SK-N-SH (cell line): ENCODE measurements at regions not wholly inside any gene's neighbourhood (a gene's known extent, or its start where the extent isn't known, plus 50 kb on each side); places are given as distances from the start of the nearest gene placed in this dataset.

Experiments used
- CTCF ChIP-seq: fragments of 200-600 bp; sonication (generic); IDR thresholded peaks from 2 replicates; pipeline ENCODE4 v1.6.1; 2017; ENCODE audit warnings: antibody characterized with exemption, mild to moderate bottlenecking, moderate library complexity
- ELF1 ChIP-seq: IDR thresholded peaks from 2 replicates; pipeline ENCODE4 v1.4.0; 2012
- EP300 ChIP-seq, 2 experiments: IDR thresholded peaks; 2 replicates each; pipeline versions ENCODE4 v1.4.0 to v1.6.1; 2012; ENCODE audit warnings: borderline replicate concordance in 1 of 2, low read depth in 1 of 2, low read length in 1 of 2
- GATA2 ChIP-seq: sonication (generic); formaldehyde crosslinking; IDR thresholded peaks from 2 replicates; pipeline ENCODE4 v1.5.0; 2020; ENCODE audit warnings: mild to moderate bottlenecking, missing genetic modification reagents
- MXI1 ChIP-seq: IDR thresholded peaks from 2 replicates; pipeline ENCODE4 v1.6.1; 2012; ENCODE audit warnings: mild to moderate bottlenecking, low read depth, low read length, improper control_type of control experiment
- NFIC ChIP-seq: IDR thresholded peaks from 2 replicates; pipeline ENCODE4 v1.4.0; 2012; ENCODE audit warnings: borderline replicate concordance
- NRF1 ChIP-seq: IDR thresholded peaks from 2 replicates; pipeline ENCODE4 v1.6.1; 2012; ENCODE audit warnings: low read depth, mild to moderate bottlenecking, low read length
- POLR2AphosphoS5 ChIP-seq: IDR thresholded peaks from 2 replicates; pipeline ENCODE4 v1.6.1; 2012; ENCODE audit warnings: low read depth, low read length
- RFX5 ChIP-seq: IDR thresholded peaks from 2 replicates; pipeline ENCODE4 v1.6.1; 2012; ENCODE audit warnings: mild to moderate bottlenecking, improper control_type of control experiment, low read length
- RXRA ChIP-seq: IDR thresholded peaks from 2 replicates; pipeline ENCODE4 v1.4.0; 2012; ENCODE audit warnings: low read depth, mild to moderate bottlenecking, borderline replicate concordance
- TAF1 ChIP-seq: IDR thresholded peaks from 2 replicates; pipeline ENCODE4 v1.6.1; 2012; ENCODE audit warnings: low read depth, mild to moderate bottlenecking, low read length, moderate library complexity, borderline replicate concordance
- USF2 ChIP-seq: fragments of 150-350 bp; IDR thresholded peaks from 2 replicates; pipeline ENCODE4 v1.6.1; 2017; ENCODE audit warnings: antibody characterized with exemption, low read length, low read depth, borderline replicate concordance
- TF ChIP-seq, protein P1 (sequence below): IDR thresholded peaks from 2 replicates; pipeline ENCODE4 v1.4.0; 2012; ENCODE audit warnings: low read depth, borderline replicate concordance

GRCh38 chr18:22773944-22774343, 159.2 kb upstream of the RBBP8 start:
- TF ChIP-seq CTCF (no peak), ELF1 (no peak), TAF1 (no peak), POLR2AphosphoS5 (no peak), GATA2 (CRISPR knock-in tag) (no peak), RFX5 (no peak), NRF1 (no peak), USF2 (no peak), RXRA (no peak), EP300 (IDR thresholded peaks at IDR 0.05; ENCODE audit: borderline replicate concordance in 1 of 2, low read depth in 1 of 2, low read length in 1 of 2) (no peak), NFIC (no peak), MXI1 (no peak)
- TF ChIP-seq, protein P1, sequence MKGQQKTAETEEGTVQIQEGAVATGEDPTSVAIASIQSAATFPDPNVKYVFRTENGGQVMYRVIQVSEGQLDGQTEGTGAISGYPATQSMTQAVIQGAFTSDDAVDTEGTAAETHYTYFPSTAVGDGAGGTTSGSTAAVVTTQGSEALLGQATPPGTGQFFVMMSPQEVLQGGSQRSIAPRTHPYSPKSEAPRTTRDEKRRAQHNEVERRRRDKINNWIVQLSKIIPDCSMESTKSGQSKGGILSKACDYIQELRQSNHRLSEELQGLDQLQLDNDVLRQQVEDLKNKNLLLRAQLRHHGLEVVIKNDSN = no peak
